Chondrocyte (in vitro differentiated cells): ENCODE measurements at regions not wholly inside any gene's neighbourhood (a gene's known extent, or its start where the extent isn't known, plus 50 kb on each side); places are given as distances from the start of the nearest gene placed in this dataset.
A peak's percentile ranks its signal among the peaks of the same experiment; 100 is the strongest.

Experiments used
- DNase-seq: peaks from one replicate; pipeline ENCODE4 v3.0.0; 2021; ENCODE audit warnings: mixed read lengths, low spot score
- H3K27ac Mint-ChIP-seq: one replicate; pipeline ENCODE4 v1.8.0; 2021; ENCODE audit warnings: mild to moderate bottlenecking, moderate library complexity, mixed read lengths; ENCODE audit not compliant: unreplicated experiment
- H3K27me3 Mint-ChIP-seq: 2 replicates; pipeline ENCODE4 v1.8.0; 2021; ENCODE audit warnings: low read depth, mixed read lengths
- H3K36me3 Mint-ChIP-seq: 2 replicates; pipeline ENCODE4 v1.8.0; 2021; ENCODE audit warnings: low read depth, mixed read lengths
- H3K4me1 Mint-ChIP-seq: 2 replicates; pipeline ENCODE4 v1.8.0; 2021; ENCODE audit warnings: low read depth, mild to moderate bottlenecking, mixed read lengths
- H3K4me3 Mint-ChIP-seq: one replicate; pipeline ENCODE4 v1.8.0; 2021; ENCODE audit warnings: mild to moderate bottlenecking, moderate library complexity, mixed read lengths; ENCODE audit not compliant: unreplicated experiment
- H3K9me3 Mint-ChIP-seq: 2 replicates; pipeline ENCODE4 v1.8.0; 2021; ENCODE audit warnings: low read depth, mixed read lengths
- CTCF ChIP-seq: fragments of 200-600 bp; sonication (generic); IDR thresholded peaks from 2 replicates; pipeline ENCODE4 v1.5.0; 2021; ENCODE audit warnings: antibody characterized with exemption, mild to moderate bottlenecking, moderate library complexity

DNA sequence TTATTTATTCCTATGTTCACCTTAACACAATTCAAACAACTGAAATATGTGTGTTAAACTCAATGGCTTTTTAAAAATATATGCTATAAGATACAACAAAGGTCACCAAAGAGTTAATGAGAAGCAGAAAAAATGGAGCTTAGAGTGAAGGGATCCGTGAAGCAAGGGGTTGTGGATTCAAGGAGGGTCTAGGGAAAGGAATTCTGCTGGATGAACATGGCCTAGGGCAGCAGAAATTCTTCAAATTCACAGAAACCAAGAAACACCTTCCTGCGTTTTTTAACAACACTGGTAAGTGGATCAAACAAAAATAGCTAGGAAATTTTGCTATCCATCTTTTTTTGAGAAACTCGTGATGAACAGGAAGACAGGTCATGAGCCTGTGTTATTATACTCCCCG, 59.3 kb upstream of the PLSCR5 start:
- Mint-ChIP-seq H3K4me3 (no peak overlapping the region), H3K27me3 (no peaks in the 10 kb centered on the region), H3K9me3 (peaks cover 11% of the 10 kb centered on the region), H3K27ac (no peak overlapping the region), H3K36me3 (no peaks in the 10 kb centered on the region), H3K4me1 (peaks cover 5% of the 10 kb centered on the region)
- no peak for DNase-seq
- no peak for TF ChIP-seq CTCF

DNA sequence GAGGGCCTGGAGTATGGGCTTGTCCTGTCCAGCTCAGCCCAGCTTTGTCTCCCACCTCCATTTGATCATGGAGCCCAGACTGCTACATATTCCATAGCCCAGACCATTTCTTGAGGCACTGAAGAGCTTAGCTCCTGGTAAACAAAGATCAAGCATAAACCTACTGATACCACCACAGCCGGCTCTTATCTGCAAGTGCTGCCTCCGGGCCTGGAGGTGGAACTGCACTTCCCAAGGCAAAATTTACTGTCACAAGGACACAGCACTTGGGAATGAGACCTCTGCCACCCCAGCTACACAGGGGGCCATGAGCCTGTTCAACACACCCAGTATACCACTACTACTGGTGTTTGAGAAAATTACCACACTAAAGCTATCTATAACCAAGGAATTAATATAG, 53.7 kb upstream of the PLSCR5 start:
- H3K36me3 Mint-ChIP-seq = no peaks in the 10 kb centered on the region
- DNase-seq = no peak
- no peak overlapping the region for H3K27ac Mint-ChIP-seq
- peaks cover 14% of the 10 kb centered on the region for H3K9me3 Mint-ChIP-seq
- H3K27me3 Mint-ChIP-seq = no peaks in the 10 kb centered on the region
- H3K4me3 Mint-ChIP-seq = no peak overlapping the region
- H3K4me1 Mint-ChIP-seq = peaks cover 15% of the 10 kb centered on the region
- no peak for TF ChIP-seq CTCF

DNA sequence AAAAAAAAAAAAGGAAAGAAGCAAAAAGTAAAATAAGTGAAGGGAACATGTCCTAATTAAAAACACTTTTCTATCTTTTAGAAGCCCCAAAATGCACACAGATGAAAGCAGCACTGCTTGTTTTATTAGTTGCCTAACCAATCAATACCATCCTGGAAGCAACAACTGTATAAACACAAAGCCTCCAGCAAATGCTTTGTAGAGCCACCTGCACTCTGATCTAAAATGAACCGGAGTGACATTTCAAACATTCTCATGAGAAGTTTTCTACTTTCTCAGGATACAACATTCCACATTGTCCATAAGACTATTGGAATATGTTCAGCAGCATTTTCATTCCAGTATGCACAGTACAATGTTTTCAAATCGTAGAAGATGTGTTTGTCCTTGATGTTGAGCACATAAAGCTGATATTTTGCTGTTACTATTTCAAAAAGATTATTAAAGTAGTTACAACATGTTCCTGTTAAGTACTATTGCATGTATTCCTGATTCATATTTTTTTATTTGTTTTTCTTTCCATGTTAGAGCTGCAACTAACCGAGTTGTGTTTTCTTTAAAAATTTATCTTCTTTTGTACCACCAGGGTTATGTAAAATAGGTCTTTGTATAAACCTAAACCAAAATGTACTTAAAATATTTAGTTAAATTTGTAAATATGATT, 50.3 kb upstream of the PLSCR5 start:
- Mint-ChIP-seq H3K27me3 (no peaks in the 10 kb centered on the region), H3K27ac (peak overlapping the region; percentile 8), H3K9me3 (peaks cover 11% of the 10 kb centered on the region), H3K4me1 (peaks cover 23% of the 10 kb centered on the region), H3K36me3 (no peaks in the 10 kb centered on the region), H3K4me3 (no peak overlapping the region)
- DNase-seq = no peak
- TF ChIP-seq CTCF = no peak
